ENCODE measurements at regions not wholly inside any gene's neighbourhood (a gene's known extent, or its start where the extent isn't known, plus 50 kb on each side); places are given as distances from the start of the nearest gene placed in this dataset.

DNA sequence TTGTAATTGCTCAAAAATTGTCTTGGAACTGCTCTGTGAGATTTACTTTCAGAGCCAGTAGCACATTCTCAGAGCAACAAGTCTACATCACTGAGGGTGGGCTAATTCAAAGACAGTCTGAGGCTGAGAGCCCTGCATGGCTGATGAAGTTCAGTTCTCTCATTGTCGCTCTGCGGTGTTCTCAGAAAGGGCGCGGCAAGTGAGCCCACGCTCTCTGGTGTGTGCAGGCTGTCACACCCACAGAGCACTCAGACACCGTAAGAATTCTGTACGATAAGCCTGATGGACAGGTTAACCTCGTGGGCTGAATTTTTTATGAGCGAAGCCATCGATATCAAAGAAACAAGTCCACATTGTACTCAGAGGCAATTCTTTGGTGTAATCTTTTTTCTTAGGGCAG is 557.8 kb downstream of the HACE1 start:
- DNase-seq: no peak

DNA sequence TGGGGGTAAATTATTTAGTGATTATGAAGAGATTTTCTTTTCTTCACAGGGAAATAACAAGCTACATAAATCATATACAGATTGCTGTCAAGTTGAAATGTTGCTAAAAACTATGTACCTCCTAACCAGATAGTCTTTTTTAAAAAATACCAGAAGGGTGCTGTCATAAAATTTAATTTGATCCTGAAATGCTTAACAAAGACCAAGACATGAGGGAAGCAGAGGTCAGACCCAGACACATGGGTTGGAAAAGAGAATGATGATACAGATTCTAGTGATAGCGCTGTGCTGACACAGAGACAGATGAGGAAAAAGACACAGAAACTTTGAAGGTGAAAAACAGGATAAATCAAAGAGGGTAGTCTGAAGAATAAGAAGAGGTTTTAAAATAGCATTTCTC is 573.1 kb downstream of the HACE1 start:
- no peak for DNase-seq

DNA sequence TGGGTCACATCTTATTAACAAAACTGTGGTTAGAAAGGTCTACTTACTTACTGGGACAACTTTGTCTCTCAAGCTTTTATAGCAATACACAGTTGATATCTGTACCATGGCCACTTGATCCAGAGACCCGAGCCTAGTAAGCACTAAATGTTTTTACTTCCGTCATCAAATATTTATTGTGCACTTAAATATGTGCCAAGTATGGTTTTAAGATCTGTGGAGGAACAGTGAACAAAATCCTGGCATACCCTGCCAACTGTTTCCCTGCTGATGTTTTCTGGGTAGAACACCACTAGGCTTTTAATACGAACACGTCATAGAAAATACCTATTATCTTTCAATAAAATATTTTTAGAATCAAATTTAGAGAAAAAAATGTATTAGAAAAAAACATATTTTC is 574.8 kb downstream of the HACE1 start:
- DNase-seq: no peak

DNA sequence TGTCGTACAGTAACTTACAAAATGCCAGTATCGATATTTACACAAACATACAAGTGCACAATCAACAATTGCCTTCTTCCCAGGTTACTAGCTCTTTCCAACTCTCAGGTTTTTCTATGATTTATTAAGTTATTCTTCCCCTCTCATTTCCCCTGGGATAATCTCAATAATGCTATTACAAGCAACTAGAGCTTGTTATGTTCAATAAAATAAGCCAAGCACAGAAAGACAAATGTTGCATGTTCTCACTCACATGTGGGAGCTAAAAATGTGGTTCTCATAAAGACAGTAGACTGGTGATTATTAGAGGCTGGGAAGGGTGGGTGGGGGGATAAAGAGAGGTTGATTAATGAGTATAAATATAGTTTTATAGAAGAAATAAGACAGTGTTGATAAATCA is 577.1 kb downstream of the HACE1 start:
- no peak for DNase-seq

DNA sequence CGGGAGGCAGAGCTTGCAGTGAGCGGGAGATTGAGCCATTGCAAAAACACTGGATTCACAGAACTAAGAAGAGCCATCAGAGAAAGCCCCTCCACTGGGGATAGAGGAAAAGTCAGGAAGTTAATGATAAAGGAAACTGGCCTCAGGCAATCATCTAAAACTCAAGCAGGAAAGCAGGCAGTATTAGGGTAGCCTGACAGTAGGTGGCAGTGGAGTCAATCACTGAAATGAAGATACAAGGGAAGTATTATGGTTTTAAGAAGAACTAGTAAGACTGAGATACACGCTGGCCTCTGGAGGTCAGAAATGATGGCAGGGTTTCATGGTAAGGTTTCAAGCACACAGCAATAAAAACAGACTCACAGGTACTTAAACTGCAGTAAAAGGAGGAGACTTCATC is 578.3 kb downstream of the HACE1 start:
- DNase-seq: no peak

DNA sequence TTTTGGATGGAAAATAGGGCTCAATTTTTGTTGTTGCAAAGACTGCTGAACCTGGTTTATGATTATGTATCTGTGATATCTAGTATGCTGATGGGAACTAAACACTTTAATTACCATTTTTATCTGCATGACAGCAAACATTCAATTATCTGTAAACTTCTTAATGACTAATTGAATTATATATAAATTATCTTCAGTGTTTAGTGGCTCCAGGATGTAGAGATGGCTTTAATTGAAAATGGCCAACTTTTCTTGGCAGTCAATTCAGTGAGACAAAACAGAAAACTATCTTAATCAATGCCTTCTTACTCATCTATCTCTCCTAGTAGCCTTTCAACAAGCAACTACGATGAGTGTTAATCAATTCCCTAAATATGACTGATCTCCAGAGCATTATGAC is 591.3 kb downstream of the HACE1 start:
- DNase-seq: no peak

DNA sequence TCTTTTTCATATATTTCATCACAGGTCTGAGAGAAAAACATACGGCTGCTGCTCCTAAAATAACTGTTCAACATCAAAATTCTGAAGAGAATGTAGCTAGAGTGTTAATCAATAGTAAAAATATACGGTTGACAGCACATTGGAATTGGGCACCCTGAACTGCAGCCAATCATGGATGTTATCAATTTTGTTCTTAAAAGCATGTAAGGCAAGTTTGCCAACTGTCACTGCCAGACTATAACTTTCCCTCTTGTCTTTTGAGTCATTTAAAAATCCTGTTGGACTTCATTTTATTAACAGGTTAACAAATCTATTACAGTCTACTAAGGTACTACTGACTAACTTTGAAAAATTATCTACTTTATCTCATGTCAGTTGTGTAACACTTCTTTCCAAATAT is 592.8 kb downstream of the HACE1 start:
- DNase-seq: no peak

DNA sequence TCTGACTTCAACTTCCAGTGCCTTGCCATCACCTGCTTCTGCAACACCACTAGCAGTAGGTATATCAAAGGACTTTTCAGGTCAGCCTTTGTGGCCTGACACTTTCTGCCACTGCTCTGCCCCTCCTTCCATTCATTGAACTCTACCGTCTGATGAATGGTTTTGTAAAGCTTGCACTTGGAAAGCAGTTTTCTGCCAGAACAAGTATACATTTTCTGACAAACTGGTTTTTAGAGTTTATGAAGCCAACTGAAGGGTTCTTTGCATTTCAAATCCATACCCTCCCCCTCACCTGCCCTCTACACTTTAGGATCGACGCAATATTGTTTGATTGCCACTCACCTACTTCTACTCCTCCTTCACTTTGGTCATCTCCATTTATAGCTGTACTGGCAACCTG is 603.1 kb downstream of the HACE1 start:
- no peak for DNase-seq

DNA sequence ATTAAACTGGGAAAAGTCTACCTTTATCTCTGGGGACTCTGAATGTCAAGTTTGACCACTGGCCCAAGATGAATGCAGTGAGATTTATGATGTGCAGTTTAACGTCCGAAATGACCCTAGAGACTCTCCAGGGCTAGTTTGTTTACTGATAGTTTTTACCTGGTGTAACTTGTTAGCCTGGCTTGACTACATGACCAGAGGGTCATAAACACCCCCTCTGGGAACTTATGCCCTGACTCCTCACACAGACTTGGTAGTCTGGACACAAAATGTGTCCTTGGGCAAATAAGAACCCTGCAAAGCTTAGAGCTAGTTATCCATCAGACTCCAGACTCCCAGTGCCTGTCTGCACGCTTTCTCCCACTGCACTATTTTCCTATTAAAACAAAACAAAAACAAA is 606.5 kb downstream of the HACE1 start:
- no peak for DNase-seq

DNA sequence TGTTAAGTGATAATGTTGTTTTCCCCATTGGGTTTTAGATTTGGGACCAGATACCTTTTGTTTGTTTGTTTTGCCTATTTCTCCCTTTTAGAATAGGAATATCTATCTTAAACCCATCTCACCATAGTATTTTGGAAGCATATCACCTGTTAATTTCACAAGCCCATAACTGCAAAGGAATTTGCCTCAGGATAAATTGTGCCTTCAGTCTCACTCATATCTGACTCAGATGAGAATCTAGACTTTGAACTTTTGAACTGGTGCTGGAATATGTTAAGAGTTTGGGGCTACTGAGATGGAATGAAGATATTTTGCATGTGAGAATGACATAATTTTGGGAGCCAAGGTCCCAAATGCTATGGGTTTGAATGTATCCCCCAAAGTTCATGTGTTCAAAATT is 607.4 kb downstream of the HACE1 start:
- DNase-seq: no peak

DNA sequence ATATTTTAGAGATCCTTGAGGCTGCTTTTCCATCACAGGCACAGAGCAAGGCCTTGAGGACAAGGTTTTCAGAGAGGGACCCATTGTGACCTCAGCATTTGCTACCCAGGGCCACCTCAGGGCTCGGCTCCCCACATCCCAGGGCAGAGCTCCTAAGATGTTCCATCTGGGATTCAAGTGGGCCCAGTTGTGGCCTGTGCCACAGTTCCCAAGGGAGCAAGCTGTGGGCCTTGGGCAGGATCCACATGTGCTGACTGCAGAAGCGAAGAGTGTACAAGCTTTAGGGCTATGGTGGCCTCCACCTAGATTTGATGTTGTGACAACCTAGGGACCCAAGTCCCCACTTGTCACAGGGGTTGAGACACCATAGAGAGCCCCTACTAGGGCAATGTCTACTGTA is 608.1 kb downstream of the HACE1 start:
- DNase-seq: no peak

DNA sequence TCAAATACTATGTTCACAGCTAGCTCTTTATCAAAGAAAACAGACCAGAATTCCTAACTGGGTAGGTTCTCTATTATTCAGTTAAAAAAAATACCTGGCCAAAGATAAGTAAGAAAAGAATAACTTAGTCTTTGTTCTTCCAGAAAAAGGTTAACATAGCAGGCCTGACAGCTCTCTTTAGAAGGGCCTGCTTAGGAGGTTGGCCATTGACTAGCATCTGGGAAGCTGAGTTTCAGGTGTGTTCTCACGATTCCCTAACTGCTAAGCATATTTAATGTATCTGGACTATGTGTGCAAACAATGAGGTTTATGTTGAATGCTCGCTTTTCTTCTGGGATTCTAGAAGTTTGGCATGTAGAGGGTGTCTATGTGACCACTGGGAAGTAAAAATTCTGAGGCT is 618.9 kb downstream of the HACE1 start:
- no peak for DNase-seq

DNA sequence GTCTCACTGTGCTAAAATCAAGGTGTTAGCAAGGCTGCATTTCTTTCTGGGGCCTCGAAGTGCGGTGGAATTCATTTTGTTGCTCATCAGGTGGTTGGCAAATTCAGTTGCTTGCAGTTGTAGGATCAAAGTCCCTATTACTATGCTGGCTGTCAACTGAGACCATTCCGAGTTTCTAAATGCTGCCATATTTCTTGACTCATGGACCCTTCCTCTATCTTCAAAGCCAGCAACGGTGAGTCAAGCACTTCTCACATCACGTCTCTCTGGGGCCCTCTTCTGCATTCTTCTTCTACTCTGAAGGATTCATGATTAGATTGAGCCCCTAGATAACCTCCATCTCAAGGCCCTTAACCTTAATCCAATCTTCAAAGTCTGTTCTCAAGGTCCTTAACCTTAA is 619.7 kb downstream of the HACE1 start:
- no peak for DNase-seq

DNA sequence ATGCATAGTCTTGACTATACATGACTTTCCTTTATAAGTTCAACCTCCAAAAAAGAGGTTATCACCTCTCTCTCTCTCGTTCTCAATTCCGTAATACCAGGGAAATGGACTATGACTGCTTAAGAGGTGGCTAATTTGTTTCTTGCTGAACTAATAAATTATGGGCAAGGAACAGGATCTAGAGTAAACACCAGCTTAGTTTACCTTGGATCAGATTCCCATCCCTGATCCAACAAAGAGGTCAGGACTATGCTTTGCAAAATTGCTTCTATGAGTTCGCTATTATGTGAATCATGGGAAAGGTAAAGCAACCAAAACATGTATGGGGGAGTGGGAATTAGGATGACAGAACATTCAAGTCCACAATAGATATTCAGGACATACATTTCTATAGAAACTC is 630.7 kb downstream of the HACE1 start:
- DNase-seq: no peak

DNA sequence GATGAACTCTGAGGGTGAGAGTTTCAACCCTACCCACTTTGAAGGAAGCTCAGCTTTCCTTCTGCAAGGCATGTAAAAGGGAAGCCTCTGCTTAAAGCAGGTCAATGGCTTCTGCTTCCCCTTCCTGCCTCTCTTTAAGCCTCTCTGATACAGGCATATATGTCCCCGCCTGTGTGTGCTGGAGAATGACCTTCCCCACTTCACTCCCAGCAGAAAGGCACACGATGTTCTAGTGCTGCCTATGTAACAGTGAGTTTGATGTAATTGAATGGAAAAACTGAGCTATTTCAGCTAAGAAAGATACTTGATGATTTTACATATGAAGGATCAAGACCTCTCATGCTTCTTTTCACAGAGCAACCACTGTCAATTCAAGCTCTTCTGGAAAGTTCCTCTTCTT is 632.2 kb downstream of the HACE1 start:
- DNase-seq: no peak

DNA sequence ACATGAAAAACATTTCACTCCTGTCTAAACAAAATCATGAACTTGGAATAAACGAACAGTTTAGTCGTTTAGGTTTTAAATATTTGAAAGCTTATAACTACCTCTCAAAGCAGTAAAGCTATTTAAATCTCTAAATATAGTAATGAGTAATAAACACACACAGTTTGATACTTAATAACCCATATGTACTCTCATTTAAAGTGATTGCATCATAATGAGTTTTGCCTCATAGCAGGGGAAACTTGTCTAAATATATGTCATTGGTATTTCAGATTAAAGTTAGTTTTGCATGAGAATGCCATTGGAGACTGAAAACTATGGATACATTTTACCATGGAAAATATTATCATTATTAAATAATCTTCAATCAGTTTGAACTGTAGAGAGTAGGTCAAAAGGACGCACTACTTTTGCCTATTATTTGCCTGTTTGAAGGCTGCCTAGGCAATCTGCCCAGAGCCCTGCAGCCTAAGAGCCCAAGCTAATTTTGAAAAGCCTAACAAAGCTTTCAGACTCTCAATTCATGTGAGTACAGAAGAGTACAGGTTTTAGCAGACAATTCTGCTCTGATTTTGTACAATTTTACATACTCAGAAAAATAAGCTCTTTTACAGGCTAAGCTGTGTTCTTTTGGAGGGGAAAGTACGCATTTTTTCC is 632.8 kb downstream of the HACE1 start:
- no peak for DNase-seq

DNA sequence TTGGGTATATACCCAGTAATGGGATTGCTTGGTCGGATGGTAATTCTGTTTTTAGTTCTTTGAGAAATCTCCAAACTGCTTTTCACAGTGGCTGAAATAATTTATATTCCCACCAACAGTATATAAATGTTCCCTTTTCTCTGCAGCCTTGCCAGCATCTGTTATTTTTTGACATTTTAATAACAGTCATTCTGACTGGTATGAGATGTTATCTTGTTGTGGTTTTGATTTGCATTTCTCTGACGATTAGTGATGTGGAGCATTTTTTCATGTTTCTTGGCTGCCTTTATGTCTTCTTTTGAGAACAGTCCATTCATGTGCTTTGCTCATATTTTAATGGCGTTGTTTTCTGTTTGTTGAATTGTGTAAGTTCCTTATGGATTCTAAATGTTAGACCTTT is 641.6 kb downstream of the HACE1 start:
- DNase-seq: no peak

DNA sequence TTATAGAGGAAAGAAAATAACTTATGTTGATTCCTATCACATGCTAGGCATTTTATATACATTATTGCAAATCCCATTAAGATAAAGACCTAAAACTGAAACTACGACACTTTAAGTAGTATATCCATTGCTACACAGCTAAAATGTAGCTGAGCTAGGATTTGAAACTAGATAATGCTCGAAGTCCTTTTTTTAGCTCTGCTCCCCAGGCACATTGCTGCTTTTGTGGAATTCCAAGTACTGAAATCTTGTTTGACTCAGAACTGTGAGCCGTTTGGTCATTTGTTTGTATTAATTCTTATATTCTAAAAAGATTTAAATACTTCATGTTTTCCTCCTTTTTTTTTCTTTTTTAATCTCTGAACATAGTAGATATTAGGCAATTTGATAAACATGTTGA is 644.8 kb downstream of the HACE1 start:
- DNase-seq: no peak

DNA sequence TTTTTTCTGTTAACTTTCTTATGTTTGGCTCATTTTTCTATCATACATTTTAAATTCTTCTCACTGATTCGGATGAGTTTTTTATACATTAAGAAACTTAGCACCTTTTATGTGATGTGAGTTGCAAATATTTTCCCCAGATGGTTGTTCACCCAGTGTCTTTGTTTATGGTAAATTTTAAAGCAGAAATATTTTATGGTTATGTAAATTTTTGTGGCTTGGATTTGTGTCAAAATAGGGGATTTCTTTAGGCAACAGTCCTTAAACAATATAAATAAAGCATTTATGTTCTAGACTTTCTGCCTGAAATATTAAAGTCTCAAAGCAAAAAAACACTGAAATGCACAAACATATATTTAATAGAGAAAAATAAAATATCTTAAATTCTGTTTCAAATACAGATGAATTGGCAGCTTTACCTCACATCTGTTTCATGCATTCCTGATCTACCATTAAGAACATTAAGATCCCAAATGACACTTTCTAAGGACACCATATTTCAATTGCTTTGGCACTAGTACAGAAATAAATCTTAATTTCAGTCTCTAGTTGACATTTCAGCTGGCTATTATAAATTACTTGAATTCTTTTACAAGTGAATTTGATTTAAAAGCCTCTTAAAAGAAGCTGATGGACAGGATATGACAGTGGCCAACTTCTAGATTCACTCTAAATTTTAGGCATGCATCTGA is 646.6 kb downstream of the HACE1 start:
- no peak for DNase-seq

DNA sequence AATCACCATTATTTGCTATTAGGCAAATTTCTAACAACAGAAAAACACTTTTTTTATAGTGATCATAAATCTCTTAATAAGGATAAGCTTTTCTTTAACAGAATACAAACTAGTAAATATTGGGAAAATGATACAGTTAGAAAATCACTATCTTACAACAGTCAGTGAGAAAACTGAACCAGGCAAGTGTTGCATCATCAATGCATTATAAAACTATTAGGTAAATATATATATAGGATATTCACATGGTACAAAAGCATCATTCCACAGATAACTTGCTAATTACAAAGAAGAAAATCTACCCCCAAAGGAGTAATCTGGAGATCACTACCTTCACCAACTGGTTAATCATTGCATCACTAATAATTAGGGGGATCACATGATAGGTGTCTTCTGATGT is 652.1 kb downstream of the HACE1 start:
- DNase-seq: no peak

DNA sequence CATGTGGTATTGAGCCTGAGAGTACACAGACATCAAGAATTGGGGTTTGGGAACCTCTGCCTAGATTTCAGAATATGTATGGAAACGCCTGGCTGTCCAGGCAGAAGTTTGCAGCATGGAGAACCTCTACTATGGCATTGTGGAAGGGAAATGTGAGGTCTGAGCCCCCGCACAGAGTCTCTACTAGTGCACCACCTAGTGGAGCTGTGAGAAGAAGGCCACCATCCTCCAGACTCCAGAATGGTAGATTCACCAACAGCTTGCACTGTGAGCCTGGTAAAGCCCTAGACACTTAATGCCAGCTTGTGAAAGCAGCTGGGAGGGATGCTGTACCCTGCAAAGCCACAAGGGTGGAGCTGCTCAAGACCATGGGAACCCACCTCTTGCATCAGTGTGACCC is 658.2 kb downstream of the HACE1 start:
- DNase-seq: no peak

DNA sequence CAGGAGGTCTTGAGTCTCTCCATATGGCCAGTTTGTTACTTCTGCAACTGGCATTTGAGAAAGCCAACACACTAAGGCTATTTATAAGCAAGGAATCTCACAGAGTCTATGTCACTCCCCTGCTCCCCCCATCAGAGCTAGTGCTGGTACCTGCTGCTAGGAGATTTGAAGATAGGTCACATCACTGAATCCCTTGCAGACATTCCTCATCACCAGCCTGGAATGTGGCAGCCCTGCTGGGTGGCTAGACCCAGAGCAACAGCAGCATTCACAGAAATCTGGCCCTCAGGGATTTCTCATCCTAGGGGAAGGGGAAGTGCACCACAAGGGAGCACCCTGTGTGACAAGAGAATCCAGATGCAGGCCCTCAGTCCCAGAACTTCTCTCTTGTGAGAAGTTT is 672.1 kb downstream of the HACE1 start:
- DNase-seq: no peak

DNA sequence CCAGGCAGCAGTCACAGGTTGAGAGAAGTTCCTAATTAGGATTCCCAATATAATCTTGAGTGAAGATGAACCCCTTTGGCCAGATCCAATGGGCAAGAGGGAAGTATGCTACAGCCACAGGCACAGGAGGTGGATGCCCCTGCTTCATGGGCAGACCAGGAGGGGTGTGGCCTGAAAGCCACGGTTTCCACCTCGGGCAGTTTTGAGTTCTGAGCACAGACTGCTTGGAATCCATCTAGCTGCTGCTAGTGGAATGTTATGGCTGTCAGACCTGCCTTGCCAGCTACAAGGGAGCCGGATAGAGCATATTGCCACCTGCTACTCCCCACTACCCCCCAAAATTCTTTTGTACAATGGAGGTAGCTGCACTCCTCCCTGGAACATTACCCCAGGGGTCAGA is 672.9 kb downstream of the HACE1 start:
- DNase-seq: no peak

DNA sequence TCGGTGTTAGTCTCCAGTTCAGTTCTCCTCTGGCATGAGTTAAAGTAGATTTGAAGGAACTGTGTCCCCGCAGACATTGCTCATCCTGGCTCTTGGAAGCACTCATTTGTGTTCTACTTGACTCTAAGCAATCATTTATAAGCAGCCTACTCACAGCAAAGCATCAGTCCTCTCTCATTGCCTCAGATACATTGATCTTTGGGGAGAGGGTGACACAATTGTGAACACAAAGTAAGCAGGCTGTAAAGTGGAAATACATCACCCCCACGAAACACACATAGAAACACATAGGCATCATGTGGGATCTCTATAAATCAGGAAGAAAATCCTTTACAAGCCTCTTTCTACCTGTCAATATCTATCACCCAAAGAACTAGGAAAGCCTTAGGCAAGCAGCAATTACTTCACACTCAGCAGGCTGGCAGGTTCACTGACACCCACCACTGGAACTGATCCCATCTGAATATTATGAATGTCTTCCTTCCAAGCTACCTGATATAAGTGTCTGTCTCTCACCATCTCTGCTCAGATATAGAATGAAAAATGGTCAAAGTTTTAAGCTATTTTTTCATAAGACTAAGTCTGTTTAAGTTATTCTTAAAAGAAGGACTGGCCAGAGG is 675.8 kb downstream of the HACE1 start:
- no peak for DNase-seq

DNA sequence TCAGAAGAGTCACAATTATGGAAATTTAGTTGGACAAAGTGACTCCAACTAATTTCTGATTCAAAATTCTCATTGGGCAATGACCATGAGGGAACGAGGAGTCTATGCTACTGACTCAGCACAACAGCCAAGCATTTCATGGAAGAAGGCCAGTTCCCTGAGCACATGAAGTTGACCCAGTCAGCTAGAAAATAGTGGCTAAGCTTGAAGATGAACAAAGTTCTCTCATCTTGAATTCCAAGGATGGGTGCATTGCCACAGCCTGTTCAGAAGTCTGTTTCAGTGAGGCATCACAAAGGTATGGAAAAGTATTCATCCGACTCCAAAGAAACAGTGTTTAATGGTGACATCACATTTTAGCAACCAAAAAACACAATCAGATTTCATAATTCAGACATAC is 676.9 kb downstream of the HACE1 start:
- no peak for DNase-seq

Measured in CD4-positive, alpha-beta T cell treated with Interferon alpha-2 for 1 hour (primary cell).